NB4 (cell line): ENCODE measurements at regions not wholly inside any gene's neighbourhood (a gene's known extent, or its start where the extent isn't known, plus 50 kb on each side); places are given as distances from the start of the nearest gene placed in this dataset.

Experiments used
- DNase-seq: peaks from one replicate; pipeline ENCODE4 v3.0.0; 2010; ENCODE audit warnings: low read depth
- H3K4me3 ChIP-seq: one replicate; pipeline ENCODE4 v1.5.1; 2011; ENCODE audit warnings: mild to moderate bottlenecking, low read depth, low read length, moderate library complexity
- MYC ChIP-seq: IDR thresholded peaks from 2 replicates; pipeline ENCODE4 v1.6.1; 2011; ENCODE audit warnings: low read depth, low read length
- POLR2A ChIP-seq: IDR thresholded peaks from 2 replicates; pipeline ENCODE4 v1.6.1; 2011; ENCODE audit warnings: mild to moderate bottlenecking; ENCODE audit not compliant: insufficient read length; ENCODE audit errors: extremely low read depth
- TF ChIP-seq, protein P1 (sequence below): IDR thresholded peaks from 2 replicates; pipeline ENCODE4 v1.6.1; 2011; ENCODE audit warnings: low read depth, low read length
- TF ChIP-seq, protein P2 (sequence below): IDR thresholded peaks from one replicate; pipeline ENCODE4 v1.5.1; 2012; ENCODE audit warnings: low read depth, low read length

DNA sequence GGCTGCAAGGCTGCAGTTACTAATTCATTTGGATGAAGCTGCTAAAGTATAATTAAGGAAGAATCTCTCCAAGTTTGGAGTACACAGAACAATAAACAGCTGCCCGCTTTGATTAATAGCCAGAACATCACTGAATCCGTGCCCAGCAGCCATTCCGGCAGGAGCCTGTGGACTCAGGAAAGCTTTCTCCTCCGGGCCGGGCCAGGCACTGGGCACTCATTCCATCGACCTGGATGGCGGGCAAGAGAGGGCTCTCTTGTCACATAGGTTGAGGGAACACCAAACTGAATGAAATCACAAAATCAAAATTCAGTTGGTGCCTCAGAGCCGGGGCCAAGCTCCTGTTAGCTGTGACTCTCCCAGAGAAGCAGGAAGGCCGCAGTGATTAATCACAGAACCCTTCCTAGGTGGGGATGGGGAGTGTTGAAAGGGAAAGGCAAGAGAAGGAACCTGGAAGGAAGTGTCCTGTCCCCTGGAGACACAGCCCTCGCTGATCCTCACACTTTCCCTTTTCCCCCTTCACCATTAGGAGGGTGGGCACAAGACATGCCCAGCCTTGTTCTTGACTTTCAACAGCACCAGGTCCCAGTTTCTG lies 306.7 kb downstream of the NPHP4 start:
- H3K4me3 ChIP-seq: no peak overlapping the region
- no peak for TF ChIP-seq POLR2A
- TF ChIP-seq, protein P1, sequence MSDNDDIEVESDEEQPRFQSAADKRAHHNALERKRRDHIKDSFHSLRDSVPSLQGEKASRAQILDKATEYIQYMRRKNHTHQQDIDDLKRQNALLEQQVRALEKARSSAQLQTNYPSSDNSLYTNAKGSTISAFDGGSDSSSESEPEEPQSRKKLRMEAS: no peak
- TF ChIP-seq, protein P2, sequence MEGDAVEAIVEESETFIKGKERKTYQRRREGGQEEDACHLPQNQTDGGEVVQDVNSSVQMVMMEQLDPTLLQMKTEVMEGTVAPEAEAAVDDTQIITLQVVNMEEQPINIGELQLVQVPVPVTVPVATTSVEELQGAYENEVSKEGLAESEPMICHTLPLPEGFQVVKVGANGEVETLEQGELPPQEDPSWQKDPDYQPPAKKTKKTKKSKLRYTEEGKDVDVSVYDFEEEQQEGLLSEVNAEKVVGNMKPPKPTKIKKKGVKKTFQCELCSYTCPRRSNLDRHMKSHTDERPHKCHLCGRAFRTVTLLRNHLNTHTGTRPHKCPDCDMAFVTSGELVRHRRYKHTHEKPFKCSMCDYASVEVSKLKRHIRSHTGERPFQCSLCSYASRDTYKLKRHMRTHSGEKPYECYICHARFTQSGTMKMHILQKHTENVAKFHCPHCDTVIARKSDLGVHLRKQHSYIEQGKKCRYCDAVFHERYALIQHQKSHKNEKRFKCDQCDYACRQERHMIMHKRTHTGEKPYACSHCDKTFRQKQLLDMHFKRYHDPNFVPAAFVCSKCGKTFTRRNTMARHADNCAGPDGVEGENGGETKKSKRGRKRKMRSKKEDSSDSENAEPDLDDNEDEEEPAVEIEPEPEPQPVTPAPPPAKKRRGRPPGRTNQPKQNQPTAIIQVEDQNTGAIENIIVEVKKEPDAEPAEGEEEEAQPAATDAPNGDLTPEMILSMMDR: no peak
- no peak for TF ChIP-seq MYC
- DNase-seq: no peak

DNA sequence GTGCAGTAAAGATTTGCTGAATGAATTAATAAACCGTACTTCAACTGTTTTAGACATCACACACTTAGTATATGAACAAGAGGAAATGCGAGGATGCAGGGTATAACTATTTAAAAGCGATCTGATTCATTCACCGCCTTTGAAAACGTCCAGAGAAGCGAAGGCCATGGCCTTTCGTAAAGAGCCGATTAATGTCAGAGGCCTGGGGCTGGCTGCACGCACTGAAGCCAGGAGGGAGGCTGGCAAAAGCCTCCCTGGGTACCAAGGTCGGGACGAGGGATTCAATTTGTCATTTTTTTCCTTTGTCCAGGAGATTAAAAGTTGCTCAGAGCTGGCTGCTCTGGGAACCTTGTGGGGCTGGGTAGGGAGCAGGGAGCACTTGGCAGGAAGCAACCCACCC lies 307.4 kb downstream of the NPHP4 start:
- TF ChIP-seq, protein P1: no peak
- no peak for TF ChIP-seq MYC
- TF ChIP-seq, protein P2: no peak
- DNase-seq: no peak
- no peak overlapping the region for H3K4me3 ChIP-seq

DNA sequence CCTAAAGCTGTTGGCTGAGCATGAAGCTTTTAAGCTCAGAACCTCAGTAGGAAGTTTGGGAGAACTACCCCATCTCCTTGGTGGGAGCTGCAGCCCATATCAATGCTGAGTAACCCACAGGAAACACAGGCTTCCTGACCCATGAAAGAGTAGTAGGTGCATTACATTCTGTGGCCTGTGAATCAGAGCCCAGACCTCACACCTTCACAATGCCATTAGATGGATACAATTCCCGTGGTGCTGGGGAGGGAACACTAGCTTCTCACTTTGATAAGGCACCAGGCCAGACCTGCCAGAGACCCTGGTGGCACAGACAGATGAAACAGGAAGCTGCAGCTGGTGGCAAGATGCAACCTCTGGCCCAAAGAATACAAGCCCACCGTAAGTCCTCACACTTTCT lies 308.8 kb downstream of the NPHP4 start:
- H3K4me3 ChIP-seq: no peak overlapping the region
- DNase-seq: no peak
- TF ChIP-seq, protein P1: no peak
- TF ChIP-seq MYC (no peak), POLR2A (no peak)
- TF ChIP-seq, protein P2: no peak

DNA sequence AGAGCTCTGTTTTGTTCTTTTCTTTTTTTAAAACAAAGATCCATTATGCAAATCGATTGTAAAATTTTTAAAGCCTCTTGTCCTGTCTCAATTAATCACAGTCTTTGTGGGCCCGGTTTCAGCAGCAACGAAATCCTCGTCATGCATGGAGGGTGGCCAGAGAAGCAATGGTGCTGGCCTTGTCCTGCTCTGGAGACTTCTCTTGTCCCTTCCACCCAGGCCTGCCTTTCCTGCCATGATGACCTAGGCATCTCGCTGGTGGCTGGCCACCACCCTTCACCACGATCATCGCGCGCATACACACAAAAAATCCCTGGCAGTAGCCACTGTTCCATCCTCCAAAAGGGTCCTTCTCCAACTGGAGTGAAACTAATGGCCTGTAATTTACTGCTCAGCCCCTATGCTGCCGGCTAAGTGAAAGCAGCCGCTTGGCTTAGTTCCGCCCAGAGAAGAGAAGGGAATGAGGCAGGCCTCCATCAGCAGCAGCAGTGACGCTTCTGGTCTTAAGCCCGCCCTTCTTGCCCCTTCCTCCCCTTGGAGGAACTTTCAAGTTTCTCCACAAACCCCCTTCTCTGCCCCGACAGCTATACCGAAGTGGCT lies 309.5 kb downstream of the NPHP4 start:
- DNase-seq: no peak
- TF ChIP-seq, protein P1: no peak
- TF ChIP-seq POLR2A: no peak
- TF ChIP-seq MYC: no peak
- TF ChIP-seq, protein P2: no peak
- no peak overlapping the region for H3K4me3 ChIP-seq

DNA sequence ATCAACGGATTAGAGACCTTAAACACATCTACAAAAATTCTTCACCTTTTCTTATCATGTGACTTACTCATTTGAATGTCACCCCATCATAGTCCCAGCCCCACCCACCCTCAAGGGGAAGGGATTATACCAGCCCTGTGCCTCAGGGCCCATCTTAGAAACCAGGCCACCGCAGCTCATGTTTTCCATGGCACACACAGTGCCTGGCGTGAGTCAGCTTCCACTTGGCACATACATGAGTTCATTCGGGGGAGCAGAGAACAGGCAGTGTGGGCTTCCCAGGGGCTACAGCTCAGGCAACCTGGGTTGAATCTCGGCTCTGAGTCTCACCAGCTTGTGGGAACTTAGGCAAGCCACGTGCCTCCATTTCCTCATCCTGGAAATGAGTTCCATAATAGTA lies 310.6 kb downstream of the NPHP4 start:
- no peak for TF ChIP-seq POLR2A
- TF ChIP-seq, protein P2: no peak
- no peak for TF ChIP-seq MYC
- TF ChIP-seq, protein P1: no peak
- DNase-seq: no peak
- no peak overlapping the region for H3K4me3 ChIP-seq
